Fibroblast of skin of abdomen (primary cell): ENCODE measurements at regions not wholly inside any gene's neighbourhood (a gene's known extent, or its start where the extent isn't known, plus 50 kb on each side); places are given as distances from the start of the nearest gene placed in this dataset.
"Not testable (repeated sequence)": the region's sequence is repeated elsewhere in the genome, so short reads cannot be mapped to it uniquely, and the experiment has no call there.

ENCODE experiments used
- DNase-seq: peaks from one replicate; pipeline ENCODE4 v3.0.0-alpha.2; 2013

- DNase-seq: peak; percentile 59
These were observed 51.1 kb downstream of the DOP1B start for GRCh38 chr21:36207577-36208320.

- no peak for DNase-seq
These were observed 51.8 kb downstream of the DOP1B start for GRCh38 chr21:36208326-36209013.

GRCh38 chr21:36209626-36210171 is 53.1 kb downstream of the DOP1B start:
- DNase-seq: peak; percentile 69

- no peak for DNase-seq
These were observed 54.4 kb downstream of the DOP1B start for GRCh38 chr21:36210779-36211659.

- DNase-seq: peak; percentile 84
These were observed 55.3 kb downstream of the DOP1B start for GRCh38 chr21:36211660-36212512.

GRCh38 chr21:36212513-36212780 is 55.8 kb downstream of the DOP1B start:
- no peak for DNase-seq

- DNase-seq: no peak
These were observed 57.9 kb downstream of the DOP1B start for GRCh38 chr21:36214561-36214960.

GRCh38 chr21:36217743-36218142 is 61.1 kb downstream of the DOP1B start:
- DNase-seq: no peak

- DNase-seq: no peak
These were observed 62.1 kb downstream of the DOP1B start for GRCh38 chr21:36218691-36219090.

GRCh38 chr21:36223451-36223850 is 66.8 kb downstream of the DOP1B start:
- no peak for DNase-seq

- no peak for DNase-seq
These were observed 72.6 kb downstream of the DOP1B start for GRCh38 chr21:36229181-36229580.

GRCh38 chr21:36231444-36231843 is 74.8 kb downstream of the DOP1B start:
- DNase-seq: not testable (repeated sequence)

GRCh38 chr21:36232641-36233040 is 76.0 kb downstream of the DOP1B start:
- DNase-seq: no peak

GRCh38 chr21:36235058-36235582 is 78.5 kb downstream of the DOP1B start:
- DNase-seq: no peak

- DNase-seq: no peak
These were observed 79.6 kb downstream of the DOP1B start for GRCh38 chr21:36236052-36236730.

- DNase-seq: no peak
These were observed 80.8 kb downstream of the DOP1B start for GRCh38 chr21:36237441-36237840.

GRCh38 chr21:36239585-36239984 is 80.4 kb upstream of the MORC3 start:
- DNase-seq: no peak

GRCh38 chr21:36241717-36242116 is 78.3 kb upstream of the MORC3 start:
- DNase-seq: no peak

- no peak for DNase-seq
These were observed 74.9 kb upstream of the MORC3 start for GRCh38 chr21:36245115-36245514.

- no peak for DNase-seq
These were observed 74.3 kb upstream of the MORC3 start for GRCh38 chr21:36245649-36246048.

- no peak for DNase-seq
These were observed 73.8 kb upstream of the MORC3 start for GRCh38 chr21:36246080-36246631.
